Keratinocyte (primary cell): ENCODE measurements at regions not wholly inside any gene's neighbourhood (a gene's known extent, or its start where the extent isn't known, plus 50 kb on each side); places are given as distances from the start of the nearest gene placed in this dataset.

ENCODE experiments used
- DNase-seq: peaks from one replicate; pipeline ENCODE4 v3.0.0-alpha.2; 2011; ENCODE audit warnings: low read depth, missing footprints, low spot score
- FAIRE-seq: peaks from 2 replicates; lab custom pipeline; 2011; peaks lifted over from hg19 to GRCh38; lab: Jason Lieb, UNC
- H2AFZ ChIP-seq: 2 replicates; pipeline ENCODE4 v1.6.0; 2012; ENCODE audit warnings: low read length, control low read depth, inconsistent platforms; ENCODE audit not compliant: control insufficient read depth
- H3K27ac ChIP-seq: 2 replicates; pipeline ENCODE4 v1.5.1; 2011; ENCODE audit warnings: low read length; ENCODE audit not compliant: control insufficient read depth, insufficient read depth
- H3K27me3 ChIP-seq: 3 replicates; pipeline ENCODE4 v1.6.0; 2011; ENCODE audit warnings: low read length; ENCODE audit not compliant: control insufficient read depth, insufficient read depth; ENCODE audit errors: extremely low read depth
- H3K36me3 ChIP-seq, 2 experiments: 2 replicates in 1 of 2; 3 replicates in 1 of 2; pipeline ENCODE4 v1.5.1; 2011; ENCODE audit warnings: low read length in 2 of 2, mild to moderate bottlenecking in 1 of 2; ENCODE audit not compliant: control insufficient read depth in 2 of 2, insufficient read depth in 2 of 2; ENCODE audit errors: extremely low read depth in 1 of 2
- H3K4me1 ChIP-seq: 3 replicates; pipeline ENCODE4 v1.5.1; 2011; ENCODE audit warnings: low read length; ENCODE audit not compliant: control insufficient read depth, insufficient read depth; ENCODE audit errors: extremely low read depth
- H3K4me2 ChIP-seq: 3 replicates; pipeline ENCODE4 v1.6.0; 2011; ENCODE audit warnings: low read depth, low read length; ENCODE audit not compliant: control insufficient read depth, insufficient read depth; ENCODE audit errors: extremely low read depth
- H3K4me3 ChIP-seq, 3 experiments: fragments of 200-600 bp in 1 of 3; sonication (generic) in 1 of 3; 2 replicates in 2 of 3; 3 replicates in 1 of 3; pipeline ENCODE4 v1.5.1; 2011 to 2016; ENCODE audit warnings: low read length in 3 of 3, mild to moderate bottlenecking in 3 of 3, control low read depth in 2 of 3, inconsistent platforms in 1 of 3, low read depth in 1 of 3, mixed read lengths in 1 of 3, mixed run types in 1 of 3, moderate library complexity in 1 of 3; ENCODE audit not compliant: control insufficient read depth in 2 of 3, insufficient read depth in 2 of 3; ENCODE audit errors: extremely low read depth in 1 of 3
- H3K79me2 ChIP-seq: 2 replicates; pipeline ENCODE4 v1.6.0; 2012; ENCODE audit warnings: low read length; ENCODE audit not compliant: control insufficient read depth, insufficient read depth
- H3K9ac ChIP-seq: 3 replicates; pipeline ENCODE4 v1.6.0; 2011; ENCODE audit warnings: low read length; ENCODE audit not compliant: control insufficient read depth, insufficient read depth; ENCODE audit errors: extremely low read depth
- H3K9me1 ChIP-seq: 3 replicates; pipeline ENCODE4 v1.6.0; 2011; ENCODE audit warnings: low read length; ENCODE audit not compliant: control insufficient read depth, insufficient read depth; ENCODE audit errors: extremely low read depth
- H3K9me3 ChIP-seq: 2 replicates; pipeline ENCODE4 v1.5.1; 2012; ENCODE audit warnings: low read depth, low read length; ENCODE audit not compliant: control insufficient read depth
- H4K20me1 ChIP-seq: 3 replicates; pipeline ENCODE4 v1.6.0; 2011; ENCODE audit warnings: low read length; ENCODE audit not compliant: control insufficient read depth, insufficient read depth; ENCODE audit errors: extremely low read depth
- EZH2 ChIP-seq: IDR thresholded peaks from one replicate; pipeline ENCODE4 v1.6.1; 2012; ENCODE audit warnings: inconsistent platforms, mild to moderate bottlenecking, low read length, moderate library complexity
- dilution Hi-C: fragments of 300-500 bp; cut with MboI; formaldehyde crosslinking; loops from one replicate; pipeline ENCODE4 v1.7.0; 2020; ENCODE audit warnings: low sequenced_read_pairs; ENCODE audit not compliant: extremely low pct_ligation_motif_present
- TF ChIP-seq, protein P1 (sequence below), 3 experiments: IDR thresholded peaks in 1 of 3; conservative IDR thresholded peaks in 1 of 3; optimal IDR thresholded peaks in 1 of 3; 2 replicates in 2 of 3; 3 replicates in 1 of 3; pipeline versions ENCODE3 to v1.5.1; 2011; ENCODE audit warnings: low read length in 3 of 3, mild to moderate bottlenecking in 3 of 3, moderate library complexity in 2 of 3, control low read depth in 1 of 3, inconsistent platforms in 1 of 3; ENCODE audit not compliant: insufficient read depth in 2 of 3; ENCODE audit errors: extremely low read depth in 1 of 3

- Histone ChIP-seq H3K9me1 (no peaks in the 10 kb centered on the region), H2AFZ (no peak overlapping the region), H3K27ac (no peak overlapping the region), H3K4me3 (no peak overlapping the region), H3K79me2 (no peaks in the 10 kb centered on the region), H3K4me2 (no peak overlapping the region), H4K20me1 (no peaks in the 10 kb centered on the region), H3K9me3 (no peaks in the 10 kb centered on the region), H3K36me3 (no peaks in the 10 kb centered on the region), H3K4me1 (no peaks in the 10 kb centered on the region), H3K27me3 (no peaks in the 10 kb centered on the region), H3K9ac (no peak overlapping the region)
- TF ChIP-seq, protein P1, sequence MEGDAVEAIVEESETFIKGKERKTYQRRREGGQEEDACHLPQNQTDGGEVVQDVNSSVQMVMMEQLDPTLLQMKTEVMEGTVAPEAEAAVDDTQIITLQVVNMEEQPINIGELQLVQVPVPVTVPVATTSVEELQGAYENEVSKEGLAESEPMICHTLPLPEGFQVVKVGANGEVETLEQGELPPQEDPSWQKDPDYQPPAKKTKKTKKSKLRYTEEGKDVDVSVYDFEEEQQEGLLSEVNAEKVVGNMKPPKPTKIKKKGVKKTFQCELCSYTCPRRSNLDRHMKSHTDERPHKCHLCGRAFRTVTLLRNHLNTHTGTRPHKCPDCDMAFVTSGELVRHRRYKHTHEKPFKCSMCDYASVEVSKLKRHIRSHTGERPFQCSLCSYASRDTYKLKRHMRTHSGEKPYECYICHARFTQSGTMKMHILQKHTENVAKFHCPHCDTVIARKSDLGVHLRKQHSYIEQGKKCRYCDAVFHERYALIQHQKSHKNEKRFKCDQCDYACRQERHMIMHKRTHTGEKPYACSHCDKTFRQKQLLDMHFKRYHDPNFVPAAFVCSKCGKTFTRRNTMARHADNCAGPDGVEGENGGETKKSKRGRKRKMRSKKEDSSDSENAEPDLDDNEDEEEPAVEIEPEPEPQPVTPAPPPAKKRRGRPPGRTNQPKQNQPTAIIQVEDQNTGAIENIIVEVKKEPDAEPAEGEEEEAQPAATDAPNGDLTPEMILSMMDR (optimal IDR thresholded peaks at IDR 0.05 in 1 of 3, IDR thresholded peaks at IDR 0.05 in 1 of 3, conservative IDR thresholded peaks at IDR 0.05 in 1 of 3; ENCODE audit: extremely low read depth in 1 of 3, insufficient read depth in 2 of 3, low read length in 3 of 3), result no peak
- TF ChIP-seq EZH2, result no peak
- dilution Hi-C loops, result no loop called here
- DNase-seq (no peak), FAIRE-seq (no peak)
Observed at GRCh38 chr18:40577981-40578365, 1377.1 kb upstream of the PIK3C3 start.

DNA sequence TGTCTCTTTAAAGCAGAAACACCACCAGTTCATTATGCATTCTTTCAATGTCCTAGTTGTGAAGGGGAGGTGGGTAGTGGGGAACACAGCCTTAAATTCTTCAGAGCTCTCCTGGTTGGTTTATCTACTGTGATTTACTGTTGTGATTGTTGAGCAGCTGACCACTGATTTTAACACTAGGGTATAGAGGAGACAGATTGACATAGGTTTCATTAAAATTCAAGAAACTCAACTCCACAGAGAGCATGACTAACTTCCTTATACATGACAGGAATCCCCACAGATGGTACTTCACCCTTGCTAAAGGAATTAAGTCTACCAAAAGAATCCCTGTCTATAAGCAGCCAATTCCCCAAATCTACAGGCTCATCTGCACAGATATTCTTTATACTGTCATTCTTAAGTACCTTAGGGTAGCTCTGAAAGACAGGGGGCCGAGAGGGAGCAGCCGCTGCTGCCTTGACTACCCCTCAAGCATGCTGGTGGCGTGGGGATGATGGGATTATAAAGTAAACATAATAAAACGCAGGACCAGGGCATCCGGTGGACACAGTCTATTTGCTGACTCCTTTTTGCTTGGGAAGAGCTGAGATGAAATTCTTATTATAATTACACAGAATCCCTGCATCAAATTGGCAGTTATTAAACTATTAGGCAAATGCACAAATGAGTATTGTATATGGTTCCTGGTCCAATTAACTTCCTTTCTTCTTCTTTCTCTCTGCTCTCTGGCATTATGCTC is 1377.6 kb upstream of the PIK3C3 start:
- Histone ChIP-seq H3K4me3 (no peak overlapping the region), H3K79me2 (no peaks in the 10 kb centered on the region), H3K36me3 (no peaks in the 10 kb centered on the region), H3K9me3 (no peaks in the 10 kb centered on the region), H4K20me1 (no peaks in the 10 kb centered on the region), H3K4me1 (no peaks in the 10 kb centered on the region), H2AFZ (no peak overlapping the region), H3K27me3 (no peaks in the 10 kb centered on the region), H3K4me2 (no peak overlapping the region), H3K9ac (no peak overlapping the region), H3K27ac (no peak overlapping the region), H3K9me1 (no peaks in the 10 kb centered on the region)
- dilution Hi-C loops, result no loop called here
- DNase-seq, result no peak
- FAIRE-seq, result no peak
- TF ChIP-seq, protein P1 (optimal IDR thresholded peaks at IDR 0.05 in 1 of 3, IDR thresholded peaks at IDR 0.05 in 1 of 3, conservative IDR thresholded peaks at IDR 0.05 in 1 of 3; ENCODE audit: extremely low read depth in 1 of 3, insufficient read depth in 2 of 3, low read length in 3 of 3), result no peak
- TF ChIP-seq EZH2, result no peak
